OCI-LY7 (cell line): ENCODE measurements at regions not wholly inside any gene's neighbourhood (a gene's known extent, or its start where the extent isn't known, plus 50 kb on each side); places are given as distances from the start of the nearest gene placed in this dataset.

ENCODE experiments used
- CTCF ChIP-seq: fragments of 200-600 bp; sonication (generic); conservative IDR thresholded peaks from 2 replicates; pipeline ENCODE4 v1.5.1; 2014; ENCODE audit warnings: mild to moderate bottlenecking, antibody characterized with exemption, low read length, moderate library complexity, mixed read lengths
- EZH2phosphoT487 ChIP-seq: fragments of 200-600 bp; sonication (generic); IDR thresholded peaks from 2 replicates; pipeline ENCODE4 v1.6.1; 2018; ENCODE audit warnings: low read depth, borderline replicate concordance, mild to moderate bottlenecking, mixed run types, antibody characterized with exemption, low read length, moderate library complexity, mixed read lengths

GRCh38 chr13:50593207-50593606 lies 250.3 kb downstream of the DLEU7 start:
- TF ChIP-seq CTCF (no peak), EZH2phosphoT487 (no peak)
